Osteocyte (in vitro differentiated cells): ENCODE measurements at regions not wholly inside any gene's neighbourhood (a gene's known extent, or its start where the extent isn't known, plus 50 kb on each side); places are given as distances from the start of the nearest gene placed in this dataset.

Source experiments
- DNase-seq: peaks from one replicate; pipeline ENCODE4 v3.0.0; 2021; ENCODE audit warnings: mixed read lengths; ENCODE audit not compliant: unreplicated experiment; ENCODE audit errors: extremely low spot score
- H3K27ac Mint-ChIP-seq: one replicate; pipeline ENCODE4 v1.8.0; 2021; ENCODE audit warnings: mild to moderate bottlenecking, mixed read lengths; ENCODE audit not compliant: unreplicated experiment
- H3K27me3 Mint-ChIP-seq: one replicate; pipeline ENCODE4 v1.8.0; 2021; ENCODE audit warnings: mixed read lengths; ENCODE audit not compliant: unreplicated experiment
- H3K36me3 Mint-ChIP-seq: one replicate; pipeline ENCODE4 v1.8.0; 2021; ENCODE audit warnings: mixed read lengths; ENCODE audit not compliant: unreplicated experiment
- H3K4me1 Mint-ChIP-seq: one replicate; pipeline ENCODE4 v1.8.0; 2021; ENCODE audit warnings: mixed read lengths; ENCODE audit not compliant: unreplicated experiment
- H3K4me3 Mint-ChIP-seq: one replicate; pipeline ENCODE4 v1.8.0; 2021; ENCODE audit warnings: mild to moderate bottlenecking, moderate library complexity, mixed read lengths; ENCODE audit not compliant: unreplicated experiment
- H3K9me3 Mint-ChIP-seq: one replicate; pipeline ENCODE4 v1.8.0; 2021; ENCODE audit warnings: mixed read lengths; ENCODE audit not compliant: unreplicated experiment
- CTCF ChIP-seq: fragments of 200-600 bp; sonication (generic); IDR thresholded peaks from 2 replicates; pipeline ENCODE4 v1.5.0; 2021; ENCODE audit warnings: antibody characterized with exemption, mild to moderate bottlenecking, moderate library complexity

- Mint-ChIP-seq H3K4me1 (no peaks in the 10 kb centered on the region), H3K27me3 (no peaks in the 10 kb centered on the region), H3K4me3 (no peak overlapping the region), H3K36me3 (no peaks in the 10 kb centered on the region), H3K27ac (no peak overlapping the region), H3K9me3 (no peaks in the 10 kb centered on the region)
- no peak for TF ChIP-seq CTCF
- no peak for DNase-seq
Observed at GRCh38 chr9:28781481-28781880, 1208.2 kb upstream of the C9orf72 start.

GRCh38 chr9:28782630-28783029 lies 1209.3 kb upstream of the C9orf72 start:
- Mint-ChIP-seq H3K4me3 (no peak overlapping the region), H3K4me1 (no peaks in the 10 kb centered on the region), H3K27me3 (no peaks in the 10 kb centered on the region), H3K27ac (no peak overlapping the region), H3K36me3 (no peaks in the 10 kb centered on the region), H3K9me3 (no peaks in the 10 kb centered on the region)
- no peak for TF ChIP-seq CTCF
- no peak for DNase-seq

- DNase-seq = no peak
- no peaks in the 10 kb centered on the region for H3K36me3 Mint-ChIP-seq
- no peaks in the 10 kb centered on the region for H3K4me1 Mint-ChIP-seq
- H3K9me3 Mint-ChIP-seq = no peaks in the 10 kb centered on the region
- TF ChIP-seq CTCF = no peak
- no peak overlapping the region for H3K4me3 Mint-ChIP-seq
- H3K27me3 Mint-ChIP-seq = no peaks in the 10 kb centered on the region
- no peak overlapping the region for H3K27ac Mint-ChIP-seq
Observed at GRCh38 chr9:28792716-28793115, 1219.4 kb upstream of the C9orf72 start.

- Mint-ChIP-seq H3K27me3 (no peaks in the 10 kb centered on the region), H3K27ac (no peak overlapping the region), H3K36me3 (no peaks in the 10 kb centered on the region), H3K9me3 (no peaks in the 10 kb centered on the region), H3K4me1 (no peaks in the 10 kb centered on the region), H3K4me3 (no peak overlapping the region)
- no peak for DNase-seq
- no peak for TF ChIP-seq CTCF
Observed at GRCh38 chr9:28799876-28800275, 1226.6 kb upstream of the C9orf72 start.

GRCh38 chr9:28801144-28801799 lies 1228.0 kb upstream of the C9orf72 start:
- Mint-ChIP-seq H3K27ac (no peak overlapping the region), H3K4me1 (no peaks in the 10 kb centered on the region), H3K9me3 (no peaks in the 10 kb centered on the region), H3K36me3 (no peaks in the 10 kb centered on the region), H3K27me3 (no peaks in the 10 kb centered on the region), H3K4me3 (no peak overlapping the region)
- TF ChIP-seq CTCF = no peak
- no peak for DNase-seq
